GM21515 (cell line): ENCODE measurements at regions not wholly inside any gene's neighbourhood (a gene's known extent, or its start where the extent isn't known, plus 50 kb on each side); places are given as distances from the start of the nearest gene placed in this dataset.
"Not testable (repeated sequence)": the region's sequence is repeated elsewhere in the genome, so short reads cannot be mapped to it uniquely, and the experiment has no call there.

Source experiments
- ATAC-seq: cut with Tn5 transposase; IDR thresholded peaks from one replicate; pipeline ENCODE4 v1.9.1; 2021; ENCODE audit not compliant: unreplicated experiment

- no peak for ATAC-seq
Observed at GRCh38 chr13:81480634-81481033, 1139.7 kb upstream of the SPRY2 start.

- no peak for ATAC-seq
Observed at GRCh38 chr13:81473366-81473899, 1132.5 kb upstream of the SPRY2 start.

GRCh38 chr13:81458170-81458569, 1117.2 kb upstream of the SPRY2 start:
- ATAC-seq = no peak

GRCh38 chr13:81446441-81446840, 1105.5 kb upstream of the SPRY2 start:
- no peak for ATAC-seq

DNA sequence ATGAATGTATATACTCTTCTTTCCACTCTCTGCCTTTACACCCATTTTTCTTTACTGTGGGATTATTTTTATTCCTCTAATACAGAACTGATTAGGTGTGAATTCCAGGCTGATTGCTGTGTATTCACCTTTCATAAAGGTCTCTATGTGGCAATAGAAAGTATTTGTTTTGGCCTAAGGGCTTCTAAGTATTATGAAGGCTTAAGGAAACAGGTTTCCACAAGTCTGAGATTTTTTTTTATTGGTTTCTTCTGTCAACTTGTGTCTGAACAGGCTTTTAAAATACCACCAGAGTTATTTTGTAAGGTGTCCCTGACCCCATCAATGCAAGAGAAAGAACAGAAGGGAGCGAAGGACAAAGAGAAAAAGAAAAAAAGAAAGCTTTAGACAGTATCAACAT, 1102.0 kb upstream of the SPRY2 start:
- ATAC-seq = no peak

DNA sequence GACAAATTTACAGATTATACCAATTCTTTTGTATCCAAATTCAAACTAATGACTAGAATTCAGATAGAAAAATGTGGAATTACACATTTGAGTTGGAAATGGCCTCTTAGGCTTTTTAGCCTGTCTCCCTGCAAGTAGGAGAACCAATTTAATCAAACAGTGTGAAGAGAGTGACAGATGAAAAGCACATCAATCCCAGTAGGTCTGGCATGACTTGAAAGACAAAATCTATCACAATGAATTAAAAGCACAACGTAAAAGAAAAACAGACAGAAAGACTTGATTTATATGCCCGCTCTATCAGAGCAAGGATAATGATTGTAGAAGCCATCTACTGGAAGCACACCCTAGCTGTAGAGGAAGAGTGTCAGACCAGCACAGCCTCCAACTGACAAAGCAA, 1084.4 kb upstream of the SPRY2 start:
- ATAC-seq = no peak

- no peak for ATAC-seq
Observed at GRCh38 chr13:81409284-81409683, 1068.4 kb upstream of the SPRY2 start.

DNA sequence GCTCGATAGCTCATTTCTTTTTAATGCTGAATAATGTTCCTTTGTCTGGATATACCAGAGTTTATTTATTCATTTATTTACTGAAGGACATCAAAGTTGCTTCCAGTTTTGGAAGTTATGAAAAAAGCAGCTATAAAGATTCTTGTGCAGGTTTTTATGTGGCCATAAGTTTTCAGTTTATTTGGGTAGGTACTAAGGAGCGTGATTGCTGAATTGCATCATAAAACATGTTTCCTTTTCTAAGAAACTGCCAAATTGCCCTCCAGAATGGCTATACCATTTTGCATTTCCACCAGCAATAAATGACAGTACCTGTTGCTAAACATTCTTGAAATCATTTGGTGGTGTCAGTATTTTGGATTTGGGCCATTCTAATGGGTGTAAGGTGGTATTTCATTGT, 1067.7 kb upstream of the SPRY2 start:
- ATAC-seq = no peak

GRCh38 chr13:81406639-81407292, 1065.8 kb upstream of the SPRY2 start:
- ATAC-seq = peak; percentile 70

GRCh38 chr13:81406022-81406421, 1065.1 kb upstream of the SPRY2 start:
- no peak for ATAC-seq

- no peak for ATAC-seq
Observed at GRCh38 chr13:81396192-81396591, 1055.3 kb upstream of the SPRY2 start.

- ATAC-seq = no peak
Observed at GRCh38 chr13:81395368-81395767, 1054.4 kb upstream of the SPRY2 start.

GRCh38 chr13:81394640-81395039, 1053.7 kb upstream of the SPRY2 start:
- no peak for ATAC-seq

GRCh38 chr13:81393721-81394120, 1052.8 kb upstream of the SPRY2 start:
- no peak for ATAC-seq

DNA sequence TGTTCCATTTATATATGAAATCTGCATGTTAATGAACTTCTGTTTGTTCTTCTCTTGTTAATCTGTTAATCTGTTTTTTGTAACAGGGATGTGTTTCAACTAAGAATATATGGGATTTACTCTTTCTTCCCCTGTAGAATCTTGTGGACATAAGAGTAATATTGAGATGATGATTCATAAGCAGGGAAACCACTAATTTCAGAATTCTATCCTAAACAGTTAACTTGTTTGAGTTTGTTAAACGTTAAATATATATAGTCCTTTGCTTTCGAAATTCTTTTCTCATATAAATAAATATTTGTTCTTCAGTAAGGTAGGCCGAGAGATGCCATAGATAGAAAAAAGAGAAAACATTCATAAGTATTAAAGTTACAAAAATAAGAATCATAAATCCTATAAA, 1052.2 kb upstream of the SPRY2 start:
- no peak for ATAC-seq

DNA sequence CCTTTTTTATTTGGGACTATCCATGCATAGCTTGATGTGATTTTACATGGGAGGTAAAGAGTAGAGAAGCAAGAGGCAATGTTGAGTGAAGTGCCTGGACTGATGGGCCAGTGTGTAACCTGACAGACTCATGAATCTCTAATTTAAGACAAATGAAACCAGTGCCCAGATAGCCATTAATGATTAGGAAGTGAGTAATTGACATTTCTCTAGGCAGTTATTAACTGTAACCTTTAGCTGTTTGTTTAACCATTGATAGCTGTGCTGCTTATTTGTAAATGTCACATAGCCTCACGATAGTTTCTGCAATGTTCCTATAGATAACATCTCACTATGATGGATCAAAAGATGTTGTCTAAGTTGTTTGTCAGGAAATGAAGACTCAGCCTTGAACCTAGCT, 1047.5 kb upstream of the SPRY2 start:
- ATAC-seq = no peak

DNA sequence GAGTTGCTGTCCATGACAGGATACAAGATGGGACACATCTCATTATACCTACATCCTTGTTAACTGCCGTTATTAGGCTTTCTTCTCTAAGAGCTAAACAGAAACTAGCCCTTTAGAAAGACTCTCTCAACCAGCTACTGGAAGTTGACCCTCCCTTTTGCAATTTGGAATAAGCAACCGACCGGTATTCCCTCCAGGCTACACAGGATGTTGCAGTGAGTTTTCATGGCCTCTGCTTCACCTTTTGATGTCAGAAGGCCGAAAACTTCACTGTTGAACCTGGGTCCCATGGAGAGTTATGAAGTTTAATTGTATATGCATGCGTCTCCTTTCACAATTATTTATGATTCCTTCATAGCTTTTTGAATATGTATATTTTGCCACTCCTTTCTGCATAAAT, 1042.5 kb upstream of the SPRY2 start:
- no peak for ATAC-seq

GRCh38 chr13:81382246-81382645, 1041.3 kb upstream of the SPRY2 start:
- no peak for ATAC-seq

GRCh38 chr13:81381560-81381959, 1040.6 kb upstream of the SPRY2 start:
- no peak for ATAC-seq

- no peak for ATAC-seq
Observed at GRCh38 chr13:81379183-81379582, 1038.3 kb upstream of the SPRY2 start.

DNA sequence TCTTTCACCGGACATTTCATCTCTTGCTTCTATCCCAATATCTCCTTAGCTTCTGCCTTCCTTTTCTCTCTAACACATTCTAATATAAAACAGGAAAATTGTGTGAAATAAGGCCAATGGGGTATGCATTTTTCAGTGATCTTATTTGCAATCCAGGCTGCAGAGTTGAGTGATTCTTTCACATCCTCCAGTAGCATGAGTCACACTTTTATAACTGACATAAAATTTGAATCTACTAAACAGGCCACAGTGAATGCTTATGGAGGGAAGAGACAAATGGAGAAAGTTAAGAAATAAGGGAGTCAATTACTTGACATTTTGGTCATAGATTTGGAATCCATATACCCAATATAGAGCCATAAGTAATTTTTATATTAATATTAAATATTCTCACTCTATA, 1037.0 kb upstream of the SPRY2 start:
- ATAC-seq = no peak

DNA sequence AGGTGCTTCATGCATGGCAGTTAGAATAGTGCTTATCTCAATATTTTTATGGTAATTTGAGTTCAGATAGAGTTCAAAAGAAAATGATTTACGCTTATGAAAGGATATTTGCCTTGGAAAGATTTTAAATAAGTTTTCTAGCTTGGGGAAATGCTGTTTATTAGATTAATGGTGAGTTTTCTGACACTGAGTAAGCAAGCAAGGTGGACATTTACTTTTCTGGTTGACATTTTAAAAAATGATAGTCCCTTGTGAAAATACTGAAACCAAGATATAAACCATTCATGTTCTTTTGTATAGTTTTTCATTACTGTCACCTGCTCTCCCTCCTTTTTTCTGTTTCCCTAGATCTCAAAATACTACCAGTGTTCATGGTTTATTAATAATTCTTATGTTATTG, 1034.8 kb upstream of the SPRY2 start:
- ATAC-seq = no peak

GRCh38 chr13:81362711-81363110, 1021.8 kb upstream of the SPRY2 start:
- not testable (repeated sequence) for ATAC-seq
